OCI-LY1 (cell line): ENCODE measurements at regions not wholly inside any gene's neighbourhood (a gene's known extent, or its start where the extent isn't known, plus 50 kb on each side); places are given as distances from the start of the nearest gene placed in this dataset.

Source experiments
- H2AFZ ChIP-seq: fragments of 200-600 bp; sonication (generic), shearing (Covaris generic); 2 replicates; pipeline ENCODE4 v1.6.0; 2014; ENCODE audit warnings: antibody characterized with exemption, mild to moderate bottlenecking, low read length
- H3F3A ChIP-seq: fragments of 200-600 bp; sonication (generic), shearing (Covaris generic); 2 replicates; pipeline ENCODE4 v1.6.0; 2014; ENCODE audit warnings: mild to moderate bottlenecking, antibody characterized with exemption, low read length, moderate library complexity; ENCODE audit not compliant: insufficient read depth
- H3K27ac ChIP-seq: fragments of 200-600 bp; sonication (generic); 2 replicates; pipeline ENCODE4 v1.5.1; 2014; ENCODE audit warnings: low read length, mixed run types, mild to moderate bottlenecking, low read depth; ENCODE audit not compliant: poor library complexity, severe bottlenecking
- H3K27me3 ChIP-seq: fragments of 200-600 bp; sonication (generic); 2 replicates; pipeline ENCODE4 v1.6.0; 2014; ENCODE audit warnings: antibody characterized with exemption, mild to moderate bottlenecking, low read length, moderate library complexity; ENCODE audit not compliant: insufficient read depth
- H3K36me3 ChIP-seq: fragments of 200-600 bp; sonication (generic); 2 replicates; pipeline ENCODE4 v1.6.1; 2014; ENCODE audit warnings: mild to moderate bottlenecking, antibody characterized with exemption, low read length, moderate library complexity, mixed read lengths; ENCODE audit not compliant: insufficient read depth
- H3K4me1 ChIP-seq: fragments of 200-600 bp; sonication (generic); 2 replicates; pipeline ENCODE4 v1.5.1; 2014; ENCODE audit warnings: mild to moderate bottlenecking, low read length, moderate library complexity; ENCODE audit not compliant: insufficient read depth, severe bottlenecking
- H3K4me2 ChIP-seq: fragments of 200-600 bp; sonication (generic), shearing (Covaris generic); 2 replicates; pipeline ENCODE4 v1.6.1; 2014; ENCODE audit warnings: low read length
- H3K4me3 ChIP-seq: fragments of 200-600 bp; sonication (generic); 2 replicates; pipeline ENCODE4 v1.5.1; 2014; ENCODE audit warnings: low read length, low read depth, mild to moderate bottlenecking, mixed read lengths; ENCODE audit not compliant: poor library complexity, severe bottlenecking
- H3K79me2 ChIP-seq: fragments of 200-600 bp; shearing (Covaris generic); 2 replicates; pipeline ENCODE4 v1.6.1; 2016; ENCODE audit warnings: mixed run types, low read length, mixed read lengths; ENCODE audit not compliant: insufficient read depth
- H3K9ac ChIP-seq: fragments of 200-600 bp; sonication (generic), shearing (Covaris generic); 2 replicates; pipeline ENCODE4 v1.6.1; 2014; ENCODE audit warnings: mild to moderate bottlenecking, low read length, mixed read lengths
- H3K9me2 ChIP-seq: fragments of 200-600 bp; sonication (generic), shearing (Covaris generic); 2 replicates; pipeline ENCODE4 v1.6.1; 2014; ENCODE audit warnings: low read depth, mild to moderate bottlenecking, low read length, mixed read lengths
- H3K9me3 ChIP-seq: fragments of 200-600 bp; shearing (Covaris generic); 2 replicates; pipeline ENCODE4 v1.6.1; 2014; ENCODE audit warnings: low read length, mixed read lengths
- H4K20me1 ChIP-seq: fragments of 200-600 bp; sonication (generic), shearing (Covaris generic); 2 replicates; pipeline ENCODE4 v1.6.0; 2016; ENCODE audit warnings: mild to moderate bottlenecking, low read length; ENCODE audit not compliant: insufficient read depth
- EZH2 ChIP-seq: fragments of 200-600 bp; sonication (generic), shearing (Covaris generic); IDR thresholded peaks from 2 replicates; pipeline ENCODE4 v1.8.0; 2017; ENCODE audit warnings: borderline replicate concordance, mixed run types, mild to moderate bottlenecking, antibody characterized with exemption, low read length, moderate library complexity, mixed read lengths
- TF ChIP-seq, protein P1 (sequence below): fragments of 200-600 bp; sonication (generic), shearing (Covaris generic); IDR thresholded peaks from 2 replicates; pipeline ENCODE4 v1.5.1; 2017; ENCODE audit warnings: mild to moderate bottlenecking, antibody characterized with exemption, low read length, moderate library complexity, mixed read lengths

DNA sequence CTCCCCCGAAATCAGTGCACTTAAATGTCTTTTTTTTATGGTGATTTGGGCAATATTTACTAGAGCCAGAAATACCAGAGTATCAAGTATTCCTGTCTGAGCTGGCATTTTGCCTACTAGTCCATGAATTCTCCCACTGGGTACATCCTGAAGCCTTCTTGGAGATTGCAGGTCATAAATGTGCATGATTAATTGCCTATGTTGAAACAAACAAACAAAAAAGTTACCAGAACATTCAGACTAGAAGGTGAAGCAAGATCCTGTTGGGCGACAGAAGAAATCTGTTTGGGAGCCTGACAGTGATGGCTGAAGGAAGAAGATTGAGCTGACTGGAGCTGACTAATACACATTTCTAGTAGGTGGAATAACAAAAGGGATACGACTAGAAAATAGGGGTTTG, 127.4 kb upstream of the NRIP1 start:
- Histone ChIP-seq H2AFZ (no peak overlapping the region), H3K4me1 (no peaks in the 10 kb centered on the region), H3F3A (no peaks in the 10 kb centered on the region)

DNA sequence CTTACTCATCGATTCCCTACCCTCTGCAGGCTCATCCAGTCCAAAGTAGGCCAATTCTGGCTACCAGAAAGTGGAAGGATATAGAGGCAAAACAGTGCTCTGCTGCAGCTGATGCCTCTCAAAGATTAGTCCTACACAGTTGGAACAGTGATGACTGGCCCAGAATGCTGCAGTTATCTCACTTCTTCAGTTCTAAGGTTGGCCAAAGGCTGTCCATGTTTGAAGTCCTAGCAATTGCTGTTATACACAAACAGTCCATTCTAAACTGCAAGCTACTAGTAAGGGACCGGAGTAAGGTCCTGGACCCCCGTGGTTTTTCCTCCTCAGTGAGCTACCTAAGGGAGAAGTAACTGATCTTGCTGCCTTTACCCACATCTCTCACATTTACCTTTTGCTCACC, 129.1 kb upstream of the NRIP1 start:
- no peaks in the 10 kb centered on the region for H3K36me3 ChIP-seq
- H3K4me3 ChIP-seq: no peak overlapping the region
- H3K9me2 ChIP-seq: no peaks in the 10 kb centered on the region
- no peaks in the 10 kb centered on the region for H4K20me1 ChIP-seq
- H3K4me2 ChIP-seq: no peak overlapping the region
- no peaks in the 10 kb centered on the region for H3K27me3 ChIP-seq
- H3K27ac ChIP-seq: no peak overlapping the region
- no peak overlapping the region for H3K9ac ChIP-seq
- H3F3A ChIP-seq: no peaks in the 10 kb centered on the region
- H3K4me1 ChIP-seq: no peaks in the 10 kb centered on the region
- no peaks in the 10 kb centered on the region for H3K79me2 ChIP-seq
- no peaks in the 10 kb centered on the region for H3K9me3 ChIP-seq
- H2AFZ ChIP-seq: no peak overlapping the region
- no peak for TF ChIP-seq EZH2
- TF ChIP-seq, protein P1, sequence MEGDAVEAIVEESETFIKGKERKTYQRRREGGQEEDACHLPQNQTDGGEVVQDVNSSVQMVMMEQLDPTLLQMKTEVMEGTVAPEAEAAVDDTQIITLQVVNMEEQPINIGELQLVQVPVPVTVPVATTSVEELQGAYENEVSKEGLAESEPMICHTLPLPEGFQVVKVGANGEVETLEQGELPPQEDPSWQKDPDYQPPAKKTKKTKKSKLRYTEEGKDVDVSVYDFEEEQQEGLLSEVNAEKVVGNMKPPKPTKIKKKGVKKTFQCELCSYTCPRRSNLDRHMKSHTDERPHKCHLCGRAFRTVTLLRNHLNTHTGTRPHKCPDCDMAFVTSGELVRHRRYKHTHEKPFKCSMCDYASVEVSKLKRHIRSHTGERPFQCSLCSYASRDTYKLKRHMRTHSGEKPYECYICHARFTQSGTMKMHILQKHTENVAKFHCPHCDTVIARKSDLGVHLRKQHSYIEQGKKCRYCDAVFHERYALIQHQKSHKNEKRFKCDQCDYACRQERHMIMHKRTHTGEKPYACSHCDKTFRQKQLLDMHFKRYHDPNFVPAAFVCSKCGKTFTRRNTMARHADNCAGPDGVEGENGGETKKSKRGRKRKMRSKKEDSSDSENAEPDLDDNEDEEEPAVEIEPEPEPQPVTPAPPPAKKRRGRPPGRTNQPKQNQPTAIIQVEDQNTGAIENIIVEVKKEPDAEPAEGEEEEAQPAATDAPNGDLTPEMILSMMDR: no peak

More for the DNA sequence above, 127.4 kb upstream of the NRIP1 start:
- no peaks in the 10 kb centered on the region for H3K9me3 ChIP-seq
- no peak overlapping the region for H3K9ac ChIP-seq
- no peaks in the 10 kb centered on the region for H3K36me3 ChIP-seq
- H3K79me2 ChIP-seq: no peaks in the 10 kb centered on the region
- H4K20me1 ChIP-seq: no peaks in the 10 kb centered on the region
- no peak overlapping the region for H3K4me3 ChIP-seq
- H3K9me2 ChIP-seq: no peaks in the 10 kb centered on the region
- TF ChIP-seq EZH2: no peak
- TF ChIP-seq, protein P1: no peak
- H3K27ac ChIP-seq: no peak overlapping the region
- H3K4me2 ChIP-seq: no peak overlapping the region
- H3K27me3 ChIP-seq: no peaks in the 10 kb centered on the region

DNA sequence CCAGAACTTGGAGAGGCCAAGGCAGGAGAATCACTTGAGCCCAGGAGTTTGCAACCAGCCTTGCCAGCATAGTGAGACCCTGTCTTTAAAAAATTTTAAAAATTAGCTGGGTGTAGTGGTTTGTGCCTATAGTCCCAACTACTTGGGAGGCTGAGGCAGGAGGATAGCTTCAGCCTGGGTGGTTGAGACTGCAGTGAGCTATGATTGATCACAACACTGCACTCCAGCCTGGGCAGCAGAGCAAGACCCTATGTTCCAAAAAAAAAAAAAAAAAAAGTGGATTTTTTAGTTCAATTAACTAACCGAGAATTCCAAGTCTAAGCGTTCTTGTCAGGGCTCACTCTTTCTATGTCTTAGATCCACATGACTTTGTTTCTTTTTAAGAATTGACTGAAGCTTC, 130.3 kb upstream of the NRIP1 start:
- Histone ChIP-seq H3K36me3 (no peaks in the 10 kb centered on the region), H3K9me3 (no peaks in the 10 kb centered on the region), H3F3A (no peaks in the 10 kb centered on the region), H2AFZ (no peak overlapping the region), H3K4me3 (no peak overlapping the region), H3K9ac (no peak overlapping the region), H3K27ac (no peak overlapping the region), H4K20me1 (no peaks in the 10 kb centered on the region), H3K4me2 (no peak overlapping the region), H3K27me3 (no peaks in the 10 kb centered on the region), H3K79me2 (no peaks in the 10 kb centered on the region), H3K4me1 (no peaks in the 10 kb centered on the region), H3K9me2 (no peaks in the 10 kb centered on the region)
- no peak for TF ChIP-seq EZH2
- TF ChIP-seq, protein P1: no peak
